IPS-NIHi11 (cell line): ENCODE measurements at regions not wholly inside any gene's neighbourhood (a gene's known extent, or its start where the extent isn't known, plus 50 kb on each side); places are given as distances from the start of the nearest gene placed in this dataset.

Source experiments
- DNase-seq: peaks from one replicate; pipeline ENCODE4 v3.0.0; 2012; ENCODE audit warnings: mixed read lengths, low spot score

- no peak for DNase-seq
Measured at GRCh38 chr10:130902471-130902870, 409.1 kb downstream of the TCERG1L start.

- no peak for DNase-seq
Measured at GRCh38 chr10:130902929-130903328, 408.6 kb downstream of the TCERG1L start.

- no peak for DNase-seq
Measured at GRCh38 chr10:130904676-130905075, 406.8 kb downstream of the TCERG1L start.

GRCh38 chr10:130905386-130905785, 406.1 kb downstream of the TCERG1L start:
- no peak for DNase-seq

GRCh38 chr10:130905921-130906320, 405.6 kb downstream of the TCERG1L start:
- DNase-seq, result no peak

- no peak for DNase-seq
Measured at GRCh38 chr10:130910848-130911247, 400.7 kb downstream of the TCERG1L start.

GRCh38 chr10:130913844-130914243, 397.7 kb downstream of the TCERG1L start:
- DNase-seq, result no peak

GRCh38 chr10:130914367-130914766, 397.2 kb downstream of the TCERG1L start:
- no peak for DNase-seq

GRCh38 chr10:130915065-130915464, 396.5 kb downstream of the TCERG1L start:
- no peak for DNase-seq

- no peak for DNase-seq
Measured at GRCh38 chr10:130921461-130921860, 390.1 kb downstream of the TCERG1L start.

GRCh38 chr10:130921911-130922440, 389.5 kb downstream of the TCERG1L start:
- no peak for DNase-seq

- no peak for DNase-seq
Measured at GRCh38 chr10:130923596-130923995, 387.9 kb downstream of the TCERG1L start.

GRCh38 chr10:130924138-130924819, 387.2 kb downstream of the TCERG1L start:
- DNase-seq, result peak; percentile 90

- no peak for DNase-seq
Measured at GRCh38 chr10:130926442-130926841, 385.1 kb downstream of the TCERG1L start.

GRCh38 chr10:130927157-130927556, 384.4 kb downstream of the TCERG1L start:
- DNase-seq, result no peak

- no peak for DNase-seq
Measured at GRCh38 chr10:130928306-130928705, 383.2 kb downstream of the TCERG1L start.

GRCh38 chr10:130929422-130930325, 381.8 kb downstream of the TCERG1L start:
- no peak for DNase-seq

- DNase-seq, result no peak
Measured at GRCh38 chr10:130930821-130931220, 380.7 kb downstream of the TCERG1L start.

- DNase-seq, result no peak
Measured at GRCh38 chr10:130931256-130931655, 380.3 kb downstream of the TCERG1L start.

GRCh38 chr10:130932326-130933007, 379.1 kb downstream of the TCERG1L start:
- DNase-seq, result no peak

GRCh38 chr10:130933008-130933390, 378.5 kb downstream of the TCERG1L start:
- DNase-seq, result no peak
